HL-60 (cell line): ENCODE measurements at regions not wholly inside any gene's neighbourhood (a gene's known extent, or its start where the extent isn't known, plus 50 kb on each side); places are given as distances from the start of the nearest gene placed in this dataset.

Experiments used
- DNase-seq, 2 experiments: peaks; one replicate each; pipeline ENCODE4 v3.0.0-alpha.2; 2010 to 2020; ENCODE audit warnings: low read depth in 1 of 2, low spot score in 1 of 2
- H3K27ac ChIP-seq: fragments of 250-450 bp; sonication (Bioruptor Pico); replicated peaks from 2 replicates; pipeline ENCODE4 v1.5.1; 2020; ENCODE audit warnings: mild to moderate bottlenecking, moderate library complexity
- H3K27me3 ChIP-seq: fragments of 250-450 bp; sonication (Bioruptor Pico); 2 replicates; pipeline ENCODE4 v1.5.1; 2021; ENCODE audit warnings: mild to moderate bottlenecking, moderate library complexity; ENCODE audit not compliant: insufficient read depth, poor library complexity, severe bottlenecking
- H3K4me3 ChIP-seq: replicated peaks from 2 replicates; pipeline ENCODE4 v1.5.1; 2011; ENCODE audit warnings: mild to moderate bottlenecking, control low read depth, low read length; ENCODE audit not compliant: insufficient read depth
- GABPA ChIP-seq: IDR thresholded peaks from 2 replicates; pipeline ENCODE4 v1.6.1; 2012; ENCODE audit warnings: low read depth
- POLR2AphosphoS5 ChIP-seq: IDR thresholded peaks from 2 replicates; pipeline ENCODE4 v1.6.1; 2012; ENCODE audit warnings: low read depth
- SPI1 ChIP-seq: IDR thresholded peaks from 2 replicates; pipeline ENCODE4 v1.6.1; 2012; ENCODE audit warnings: low read depth, mild to moderate bottlenecking, borderline replicate concordance
- TF ChIP-seq, protein P1 (sequence below): IDR thresholded peaks from one replicate; pipeline ENCODE4 v1.5.1; 2011; ENCODE audit warnings: low read length, control low read depth, inconsistent platforms; ENCODE audit not compliant: insufficient read depth
- TF ChIP-seq, protein P2 (sequence below): IDR thresholded peaks from 2 replicates; pipeline ENCODE4 v1.6.1; 2012; ENCODE audit warnings: low read depth; ENCODE audit not compliant: insufficient replicate concordance

DNA sequence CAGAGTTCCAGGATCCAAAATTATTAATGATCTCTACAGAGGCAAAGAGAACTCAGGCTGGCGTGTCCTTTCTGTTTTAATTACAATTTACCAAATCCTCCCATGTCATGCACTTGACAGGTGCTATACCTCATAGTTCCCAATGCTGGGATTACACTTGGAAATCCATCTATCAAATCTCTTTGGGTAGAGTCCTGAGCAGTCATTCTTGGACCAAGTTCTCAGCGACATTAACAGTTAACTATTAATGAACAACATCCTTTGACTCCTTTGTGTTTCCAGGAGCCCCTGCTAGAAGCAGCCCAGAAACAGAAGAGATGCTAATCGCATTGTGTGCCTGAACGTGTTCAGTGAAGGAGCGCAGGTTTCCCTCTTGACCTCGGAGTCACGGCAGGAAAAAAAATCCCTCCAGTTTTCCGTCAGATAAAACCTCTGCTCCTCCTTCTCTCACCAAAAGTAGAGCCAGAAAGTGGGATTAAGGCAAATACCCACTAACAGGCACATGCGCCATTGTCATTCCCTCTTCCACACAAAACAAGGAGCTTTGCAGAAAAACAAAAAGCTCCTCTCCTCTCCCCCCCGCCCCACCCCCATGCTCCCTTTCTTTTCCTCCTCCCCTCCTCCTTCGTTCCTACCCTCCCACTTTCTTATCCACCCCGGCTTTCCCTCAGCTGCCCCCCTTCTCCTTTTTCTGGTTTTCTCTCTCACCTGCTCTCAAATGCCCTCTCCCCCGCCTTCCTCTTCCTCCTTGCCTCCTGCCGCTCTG lies 224.7 kb downstream of the ZIC5 start:
- H3K27ac ChIP-seq, result no peak overlapping the region

DNA sequence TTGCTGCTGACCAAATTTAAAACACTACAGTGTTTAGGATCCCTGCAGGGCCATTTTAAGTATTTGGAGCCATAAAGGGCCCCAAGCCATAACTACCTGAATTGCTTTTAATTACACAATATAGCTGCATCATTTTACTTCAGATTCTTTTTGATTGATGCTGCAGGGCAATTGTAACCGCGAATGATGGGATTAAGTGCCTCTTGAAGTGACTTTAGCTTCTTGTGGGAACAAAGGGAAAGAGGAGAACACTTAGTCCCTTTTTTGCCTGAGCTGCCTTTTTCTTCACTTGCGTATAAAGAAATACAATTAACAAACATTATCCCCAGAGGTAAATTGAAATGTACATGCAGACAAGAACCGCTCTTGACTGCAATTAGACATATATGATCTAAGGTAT lies 228.5 kb downstream of the ZIC5 start:
- Histone ChIP-seq H3K27ac (no peak overlapping the region), H3K27me3 (peaks cover 6% of the 10 kb centered on the region), H3K4me3 (no peak overlapping the region)
- DNase-seq, result no peak
- no peak for TF ChIP-seq GABPA
- TF ChIP-seq, protein P1, sequence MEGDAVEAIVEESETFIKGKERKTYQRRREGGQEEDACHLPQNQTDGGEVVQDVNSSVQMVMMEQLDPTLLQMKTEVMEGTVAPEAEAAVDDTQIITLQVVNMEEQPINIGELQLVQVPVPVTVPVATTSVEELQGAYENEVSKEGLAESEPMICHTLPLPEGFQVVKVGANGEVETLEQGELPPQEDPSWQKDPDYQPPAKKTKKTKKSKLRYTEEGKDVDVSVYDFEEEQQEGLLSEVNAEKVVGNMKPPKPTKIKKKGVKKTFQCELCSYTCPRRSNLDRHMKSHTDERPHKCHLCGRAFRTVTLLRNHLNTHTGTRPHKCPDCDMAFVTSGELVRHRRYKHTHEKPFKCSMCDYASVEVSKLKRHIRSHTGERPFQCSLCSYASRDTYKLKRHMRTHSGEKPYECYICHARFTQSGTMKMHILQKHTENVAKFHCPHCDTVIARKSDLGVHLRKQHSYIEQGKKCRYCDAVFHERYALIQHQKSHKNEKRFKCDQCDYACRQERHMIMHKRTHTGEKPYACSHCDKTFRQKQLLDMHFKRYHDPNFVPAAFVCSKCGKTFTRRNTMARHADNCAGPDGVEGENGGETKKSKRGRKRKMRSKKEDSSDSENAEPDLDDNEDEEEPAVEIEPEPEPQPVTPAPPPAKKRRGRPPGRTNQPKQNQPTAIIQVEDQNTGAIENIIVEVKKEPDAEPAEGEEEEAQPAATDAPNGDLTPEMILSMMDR, result no peak
- TF ChIP-seq, protein P2, sequence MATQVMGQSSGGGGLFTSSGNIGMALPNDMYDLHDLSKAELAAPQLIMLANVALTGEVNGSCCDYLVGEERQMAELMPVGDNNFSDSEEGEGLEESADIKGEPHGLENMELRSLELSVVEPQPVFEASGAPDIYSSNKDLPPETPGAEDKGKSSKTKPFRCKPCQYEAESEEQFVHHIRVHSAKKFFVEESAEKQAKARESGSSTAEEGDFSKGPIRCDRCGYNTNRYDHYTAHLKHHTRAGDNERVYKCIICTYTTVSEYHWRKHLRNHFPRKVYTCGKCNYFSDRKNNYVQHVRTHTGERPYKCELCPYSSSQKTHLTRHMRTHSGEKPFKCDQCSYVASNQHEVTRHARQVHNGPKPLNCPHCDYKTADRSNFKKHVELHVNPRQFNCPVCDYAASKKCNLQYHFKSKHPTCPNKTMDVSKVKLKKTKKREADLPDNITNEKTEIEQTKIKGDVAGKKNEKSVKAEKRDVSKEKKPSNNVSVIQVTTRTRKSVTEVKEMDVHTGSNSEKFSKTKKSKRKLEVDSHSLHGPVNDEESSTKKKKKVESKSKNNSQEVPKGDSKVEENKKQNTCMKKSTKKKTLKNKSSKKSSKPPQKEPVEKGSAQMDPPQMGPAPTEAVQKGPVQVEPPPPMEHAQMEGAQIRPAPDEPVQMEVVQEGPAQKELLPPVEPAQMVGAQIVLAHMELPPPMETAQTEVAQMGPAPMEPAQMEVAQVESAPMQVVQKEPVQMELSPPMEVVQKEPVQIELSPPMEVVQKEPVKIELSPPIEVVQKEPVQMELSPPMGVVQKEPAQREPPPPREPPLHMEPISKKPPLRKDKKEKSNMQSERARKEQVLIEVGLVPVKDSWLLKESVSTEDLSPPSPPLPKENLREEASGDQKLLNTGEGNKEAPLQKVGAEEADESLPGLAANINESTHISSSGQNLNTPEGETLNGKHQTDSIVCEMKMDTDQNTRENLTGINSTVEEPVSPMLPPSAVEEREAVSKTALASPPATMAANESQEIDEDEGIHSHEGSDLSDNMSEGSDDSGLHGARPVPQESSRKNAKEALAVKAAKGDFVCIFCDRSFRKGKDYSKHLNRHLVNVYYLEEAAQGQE, result no peak
- TF ChIP-seq POLR2AphosphoS5, result no peak
- no peak for TF ChIP-seq SPI1

More for the DNA sequence above, 224.7 kb downstream of the ZIC5 start:
- no peak overlapping the region for H3K4me3 ChIP-seq
- peaks cover 6% of the 10 kb centered on the region for H3K27me3 ChIP-seq
- no peak for DNase-seq
- TF ChIP-seq, protein P1, result no peak
- TF ChIP-seq, protein P2, result no peak
- no peak for TF ChIP-seq POLR2AphosphoS5
- TF ChIP-seq SPI1, result no peak
- TF ChIP-seq GABPA, result no peak

DNA sequence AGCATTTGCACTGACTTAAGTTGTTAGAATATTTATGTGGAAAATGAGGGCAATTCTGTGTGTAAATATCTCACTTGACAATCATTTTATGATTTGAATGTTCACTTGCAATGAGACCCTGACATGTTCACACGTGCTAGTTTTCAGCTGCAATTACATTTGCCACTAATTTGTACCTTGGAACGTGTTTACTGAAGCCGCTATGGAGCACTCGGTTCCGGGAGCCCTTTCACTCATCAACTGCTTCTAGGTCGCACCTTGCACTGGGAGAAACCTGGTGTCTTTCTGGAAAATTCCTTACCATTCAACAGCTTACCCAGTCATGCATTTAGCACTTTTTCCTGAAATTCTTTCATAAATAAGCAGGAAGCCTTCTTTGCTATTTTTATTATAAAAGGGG lies 229.6 kb downstream of the ZIC5 start:
- DNase-seq, result no peak
- no peak overlapping the region for H3K27ac ChIP-seq

More for the DNA sequence above, 229.6 kb downstream of the ZIC5 start:
- H3K4me3 ChIP-seq, result no peak overlapping the region
- TF ChIP-seq, protein P2, result no peak
- TF ChIP-seq, protein P1, result no peak
- TF ChIP-seq POLR2AphosphoS5, result no peak
- no peak for TF ChIP-seq SPI1
- H3K27me3 ChIP-seq, result peaks cover 6% of the 10 kb centered on the region
